ENCODE measurements at regions not wholly inside any gene's neighbourhood (a gene's known extent, or its start where the extent isn't known, plus 50 kb on each side); places are given as distances from the start of the nearest gene placed in this dataset.
"Not testable (repeated sequence)": the region's sequence is repeated elsewhere in the genome, so short reads cannot be mapped to it uniquely, and the experiment has no call there.

DNA sequence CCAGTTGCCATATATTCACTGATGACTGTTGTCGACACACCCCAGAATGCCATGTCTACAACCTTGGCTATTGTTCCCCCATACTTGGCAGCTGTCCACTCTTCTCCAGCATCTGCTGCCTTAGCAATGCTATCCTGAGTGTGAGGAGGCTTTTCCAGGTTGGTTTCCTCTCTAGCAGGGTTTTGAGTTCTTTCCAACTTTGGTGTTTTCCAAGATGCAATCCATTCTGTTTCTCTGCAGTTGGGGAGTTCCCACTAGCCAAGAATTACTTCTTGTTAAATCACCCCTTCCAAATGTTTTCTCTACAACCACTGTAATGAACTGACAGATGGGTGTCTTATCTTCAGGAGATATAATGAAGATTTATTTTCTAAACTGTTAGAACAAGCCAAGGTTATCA lies 617.4 kb downstream of the CCSER2 start:
- no peak overlapping the region for H3K27ac ChIP-seq
- H3K4me2 ChIP-seq, result no peak overlapping the region
- H3K36me3 ChIP-seq, result no peaks in the 10 kb centered on the region
- no peaks in the 10 kb centered on the region for H3K27me3 ChIP-seq
- TF ChIP-seq Cebpa-rat (IDR thresholded peaks at IDR 0.05), result no peak
- no peak overlapping the region for H3K9ac ChIP-seq
- H3K4me1 ChIP-seq, result peaks cover 0 to 6% (median 0%) of the 10 kb centered on the region in 10 experiments; a peak in 1 of 20 replicates
- H3K4me3 ChIP-seq, result no peak overlapping the region
- no peaks in the 10 kb centered on the region for H4K20me1 ChIP-seq
- H3K9me3 ChIP-seq (replicated peaks in 1 of 11), result no peaks in the 10 kb centered on the region

GRCh38 chr10:84946904-84947303 lies 618.5 kb downstream of the CCSER2 start:
- Histone ChIP-seq H3K4me1 (peaks cover 0 to 6% (median 0%) of the 10 kb centered on the region in 10 experiments; a peak in 1 of 20 replicates), H3K27me3 (no peaks in the 10 kb centered on the region)

DNA sequence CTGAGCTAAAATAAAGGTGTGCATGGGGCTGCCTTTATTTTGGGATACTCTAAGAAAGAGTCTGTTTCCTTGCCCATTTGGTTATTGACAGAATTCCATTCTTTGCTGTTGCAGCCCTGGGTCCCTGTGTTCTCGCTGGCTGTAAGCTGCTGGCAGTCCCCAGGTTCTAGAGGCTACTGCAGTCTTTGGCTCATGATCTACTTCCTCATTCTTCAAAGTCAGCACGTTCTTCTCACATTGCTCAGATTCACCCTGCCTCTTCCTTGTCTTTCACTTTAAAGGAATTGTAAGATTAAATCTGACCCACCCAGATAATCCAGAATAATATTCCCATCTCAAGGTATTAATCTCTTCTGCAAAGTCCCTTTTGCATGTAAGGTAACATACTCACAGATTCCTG lies 620.3 kb downstream of the CCSER2 start:
- Histone ChIP-seq H3K9ac (no peak overlapping the region), H3K27me3 (no peaks in the 10 kb centered on the region), H3K36me3 (no peaks in the 10 kb centered on the region), H4K20me1 (no peaks in the 10 kb centered on the region), H3K27ac (no peak overlapping the region), H3K4me3 (no peak overlapping the region), H3K9me3 (replicated peaks in 1 of 11) (no peaks in the 10 kb centered on the region), H3K4me1 (peaks cover 0 to 6% (median 0%) of the 10 kb centered on the region in 10 experiments; a peak in 1 of 20 replicates), H3K4me2 (no peak overlapping the region)
- no peak for TF ChIP-seq Cebpa-rat (IDR thresholded peaks at IDR 0.05)

More at GRCh38 chr10:84946904-84947303, 618.5 kb downstream of the CCSER2 start:
- H3K27ac ChIP-seq, result no peak overlapping the region
- no peaks in the 10 kb centered on the region for H3K36me3 ChIP-seq
- H3K9ac ChIP-seq, result no peak overlapping the region
- no peak overlapping the region for H3K4me3 ChIP-seq
- no peaks in the 10 kb centered on the region for H4K20me1 ChIP-seq
- TF ChIP-seq Cebpa-rat (IDR thresholded peaks at IDR 0.05), result no peak
- H3K4me2 ChIP-seq, result 0 out of 22 replicates have a peak overlapping the region, but pooled peaks of 1 of the 11 experiments have one; percentile 12
- H3K9me3 ChIP-seq (replicated peaks in 1 of 11), result no peaks in the 10 kb centered on the region

DNA sequence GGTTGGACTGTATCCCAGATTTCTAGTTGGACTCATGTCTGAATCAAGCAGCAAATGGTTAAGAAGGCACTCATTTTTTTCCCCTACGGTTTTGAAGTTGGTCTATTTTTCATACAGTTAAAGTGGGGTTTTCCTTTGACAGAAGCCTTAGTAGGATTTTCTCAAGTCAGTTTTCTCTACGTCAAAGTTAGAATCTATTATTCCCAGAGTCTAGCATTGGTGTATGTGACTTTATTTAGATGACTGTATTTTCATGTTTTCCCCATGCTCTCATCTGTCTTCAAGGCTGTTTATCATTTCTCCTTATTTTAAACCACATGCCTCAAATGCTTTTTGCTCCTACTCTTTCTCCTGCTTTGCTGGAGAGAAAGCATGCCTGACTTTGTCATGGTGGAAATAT lies 623.2 kb downstream of the CCSER2 start:
- Histone ChIP-seq H3K36me3 (no peaks in the 10 kb centered on the region), H3K9me3 (replicated peaks in 1 of 11) (no peaks in the 10 kb centered on the region), H3K4me2 (no peak overlapping the region), H3K4me3 (no peak overlapping the region), H3K4me1 (peaks cover 0 to 6% (median 2%) of the 10 kb centered on the region in 10 experiments; a peak in 14 of 20 replicates), H4K20me1 (no peaks in the 10 kb centered on the region), H3K27ac (no peak overlapping the region), H3K27me3 (no peaks in the 10 kb centered on the region), H3K9ac (no peak overlapping the region)
- TF ChIP-seq Cebpa-rat (IDR thresholded peaks at IDR 0.05), result no peak

- Histone ChIP-seq H4K20me1 (no peaks in the 10 kb centered on the region), H3K9ac (no peak overlapping the region), H3K4me2 (peak overlapping the region in 2 of 11 experiments; percentile 41 to 67; a peak in 4 of 22 replicates), H3K4me3 (no peak overlapping the region), H3K36me3 (no peaks in the 10 kb centered on the region), H3K27ac (no peak overlapping the region), H3K27me3 (no peaks in the 10 kb centered on the region), H3K4me1 (peaks cover 0 to 9% (median 6%) of the 10 kb centered on the region in 10 experiments; a peak in 15 of 20 replicates), H3K9me3 (replicated peaks in 1 of 11) (no peaks in the 10 kb centered on the region)
- TF ChIP-seq Cebpa-rat (IDR thresholded peaks at IDR 0.05), result no peak
Measured at GRCh38 chr10:84957427-84957826, 629.0 kb downstream of the CCSER2 start.

DNA sequence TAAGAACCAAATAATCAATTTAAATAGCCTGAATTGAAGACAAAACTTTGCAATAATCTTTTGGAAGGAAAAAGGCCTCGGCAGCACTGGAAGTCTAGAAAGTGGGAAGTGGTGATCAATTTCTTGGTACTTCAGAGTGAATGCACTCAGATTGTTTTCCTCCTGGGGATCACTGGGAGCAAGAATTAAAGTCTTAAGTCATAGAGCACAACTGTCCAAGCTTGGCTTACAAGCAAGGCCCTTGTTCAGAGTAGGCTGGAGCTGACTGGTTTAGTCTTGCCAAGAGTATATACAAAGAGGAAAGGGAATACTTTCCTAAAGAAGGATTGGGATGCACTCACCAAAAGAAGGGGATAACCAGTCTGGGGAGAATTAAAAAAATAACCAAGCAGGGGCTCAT lies 637.1 kb downstream of the CCSER2 start:
- no peak for TF ChIP-seq Cebpa-rat (IDR thresholded peaks at IDR 0.05)
- H3K9me3 ChIP-seq (replicated peaks in 1 of 11), result no peaks in the 10 kb centered on the region
- no peaks in the 10 kb centered on the region for H3K36me3 ChIP-seq
- H4K20me1 ChIP-seq, result no peaks in the 10 kb centered on the region; a peak in 1 of 22 replicates
- no peak overlapping the region for H3K4me2 ChIP-seq
- H3K9ac ChIP-seq, result no peak overlapping the region
- no peaks in the 10 kb centered on the region for H3K27me3 ChIP-seq
- no peaks in the 10 kb centered on the region for H3K4me1 ChIP-seq
- no peak overlapping the region for H3K4me3 ChIP-seq
- H3K27ac ChIP-seq, result no peak overlapping the region

GRCh38 chr10:84966708-84967441 lies 638.5 kb downstream of the CCSER2 start:
- no peaks in the 10 kb centered on the region for H3K27me3 ChIP-seq
- no peak overlapping the region for H3K4me2 ChIP-seq
- no peak overlapping the region for H3K4me3 ChIP-seq
- no peaks in the 10 kb centered on the region; a peak in 1 of 22 replicates for H4K20me1 ChIP-seq
- TF ChIP-seq Cebpa-rat (IDR thresholded peaks at IDR 0.05), result no peak
- H3K4me1 ChIP-seq, result no peaks in the 10 kb centered on the region
- H3K36me3 ChIP-seq, result no peaks in the 10 kb centered on the region
- H3K27ac ChIP-seq, result no peak overlapping the region
- peaks cover 0 to 2% (median under 1%) of the 10 kb centered on the region in 11 experiments; a peak in 9 of 22 replicates for H3K9me3 ChIP-seq (replicated peaks in 1 of 11)
- no peak overlapping the region for H3K9ac ChIP-seq

- H3K9ac ChIP-seq, H3K4me3 ChIP-seq, H3K36me3 ChIP-seq, H4K20me1 ChIP-seq, H3K4me2 ChIP-seq, H3K27me3 ChIP-seq, H3K4me1 ChIP-seq, H3K27ac ChIP-seq: not testable (repeated sequence)
- peaks cover 10 to 20% (median 15%) of the 10 kb centered on the region in 11 experiments; a peak in 19 of 22 replicates for H3K9me3 ChIP-seq (replicated peaks in 1 of 11)
Measured at GRCh38 chr10:84969297-84969696, 640.9 kb downstream of the CCSER2 start.

GRCh38 chr10:84987039-84987438 lies 658.6 kb downstream of the CCSER2 start:
- H3K4me3 ChIP-seq, result no peak overlapping the region
- H3K4me2 ChIP-seq, result no peak overlapping the region
- H3K4me1 ChIP-seq, result no peaks in the 10 kb centered on the region
- no peaks in the 10 kb centered on the region for H3K36me3 ChIP-seq
- H4K20me1 ChIP-seq, result no peaks in the 10 kb centered on the region
- H3K9me3 ChIP-seq (replicated peaks in 1 of 11), result no peaks in the 10 kb centered on the region
- TF ChIP-seq Cebpa-rat (IDR thresholded peaks at IDR 0.05), result no peak; a peak in 1 of 22 replicates
- no peaks in the 10 kb centered on the region for H3K27me3 ChIP-seq
- H3K9ac ChIP-seq, result no peak overlapping the region
- H3K27ac ChIP-seq, result no peak overlapping the region

- Histone ChIP-seq H3K36me3 (no peaks in the 10 kb centered on the region), H4K20me1 (no peaks in the 10 kb centered on the region), H3K4me3 (no peak overlapping the region), H3K4me1 (no peaks in the 10 kb centered on the region), H3K9ac (no peak overlapping the region), H3K4me2 (no peak overlapping the region), H3K27ac (no peak overlapping the region), H3K27me3 (no peaks in the 10 kb centered on the region), H3K9me3 (replicated peaks in 1 of 11) (no peaks in the 10 kb centered on the region)
- no peak for TF ChIP-seq Cebpa-rat (IDR thresholded peaks at IDR 0.05)
Measured at GRCh38 chr10:84988011-84988410, 659.6 kb downstream of the CCSER2 start.

All from BLaER1 treated with 17β-estradiol and CSF1 and Interleukin-3, amounts not matched to agents 10 nM and 100 nM (cell line).